ENCODE measurements at regions not wholly inside any gene's neighbourhood (a gene's known extent, or its start where the extent isn't known, plus 50 kb on each side); places are given as distances from the start of the nearest gene placed in this dataset.

DNA sequence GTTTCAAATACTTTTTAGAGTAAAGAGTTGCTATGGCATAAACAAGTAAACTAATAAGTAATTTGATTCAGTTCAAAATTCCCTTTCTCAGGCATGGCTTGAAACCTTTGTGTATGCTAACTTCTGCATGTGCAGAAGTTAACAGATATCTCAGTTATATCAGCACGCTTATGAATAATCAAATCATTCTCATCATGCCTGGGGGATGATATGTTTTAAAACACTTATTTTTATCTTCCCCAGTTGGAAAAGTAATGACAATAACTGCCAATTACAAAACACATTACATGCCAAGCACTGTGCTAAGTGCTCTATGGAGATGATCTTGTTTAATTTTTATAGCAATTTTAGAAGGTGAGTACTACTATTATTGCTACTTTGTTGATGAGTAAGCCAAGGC, 146.4 kb downstream of the YIPF5 start:
- no peak for DNase-seq (ENCODE audit: low read depth, low spot score)
- no peaks in the 10 kb centered on the region for H3K4me1 ChIP-seq (ENCODE audit: insufficient read depth, insufficient read length)

DNA sequence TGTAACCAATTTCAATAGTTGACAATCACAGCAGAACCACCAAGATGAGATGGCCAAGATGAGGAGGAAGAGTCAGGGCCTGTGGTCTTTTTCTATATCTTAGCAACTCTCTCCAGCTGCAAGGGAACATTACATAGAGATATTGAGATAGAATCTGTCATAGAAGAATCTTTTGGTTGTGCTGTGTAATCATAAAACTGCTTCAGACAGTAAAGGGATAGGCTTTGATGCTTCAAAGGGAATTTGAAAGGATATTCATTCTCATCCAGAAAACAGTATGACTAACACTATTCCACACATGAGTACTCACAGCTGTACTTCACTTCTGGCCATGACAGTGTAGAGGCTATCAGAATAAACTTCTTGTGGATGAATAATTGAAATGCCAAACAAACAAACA, 145.9 kb downstream of the YIPF5 start:
- Histone ChIP-seq H3K9me3 (ENCODE audit: insufficient read depth, low read length) (no peaks in the 10 kb centered on the region), H3K4me3 (ENCODE audit: insufficient read length, low read depth) (no peak overlapping the region), H3K27me3 (ENCODE audit: insufficient read depth, insufficient read length) (no peaks in the 10 kb centered on the region), H3K9ac (ENCODE audit: insufficient read length, low read depth) (no peak overlapping the region), H3K4me1 (ENCODE audit: insufficient read depth, insufficient read length) (no peaks in the 10 kb centered on the region), H3K36me3 (ENCODE audit: insufficient read depth, insufficient read length, low read length) (no peaks in the 10 kb centered on the region)
- no peak for DNase-seq (ENCODE audit: low read depth, low spot score)
- TF ChIP-seq ZNF274 (IDR thresholded peaks at IDR 0.05; ENCODE audit: low read depth, low read length), result no peak

More for the DNA sequence above, 146.4 kb downstream of the YIPF5 start:
- no peak for TF ChIP-seq SUZ12 (IDR thresholded peaks at IDR 0.05; ENCODE audit: extremely low read depth, insufficient read depth, insufficient read length)
- no peak for TF ChIP-seq ZNF274 (IDR thresholded peaks at IDR 0.05; ENCODE audit: low read depth, low read length)
- no peak for TF ChIP-seq YY1 (IDR thresholded peaks at IDR 0.05; ENCODE audit: insufficient read depth, insufficient read length)
- Histone ChIP-seq H3K9ac (ENCODE audit: insufficient read length, low read depth) (no peak overlapping the region), H3K4me3 (ENCODE audit: insufficient read length, low read depth) (no peak overlapping the region), H3K9me3 (ENCODE audit: insufficient read depth, low read length) (no peaks in the 10 kb centered on the region), H3K27me3 (ENCODE audit: insufficient read depth, insufficient read length) (no peaks in the 10 kb centered on the region), H3K36me3 (ENCODE audit: insufficient read depth, insufficient read length, low read length) (no peaks in the 10 kb centered on the region)

DNA sequence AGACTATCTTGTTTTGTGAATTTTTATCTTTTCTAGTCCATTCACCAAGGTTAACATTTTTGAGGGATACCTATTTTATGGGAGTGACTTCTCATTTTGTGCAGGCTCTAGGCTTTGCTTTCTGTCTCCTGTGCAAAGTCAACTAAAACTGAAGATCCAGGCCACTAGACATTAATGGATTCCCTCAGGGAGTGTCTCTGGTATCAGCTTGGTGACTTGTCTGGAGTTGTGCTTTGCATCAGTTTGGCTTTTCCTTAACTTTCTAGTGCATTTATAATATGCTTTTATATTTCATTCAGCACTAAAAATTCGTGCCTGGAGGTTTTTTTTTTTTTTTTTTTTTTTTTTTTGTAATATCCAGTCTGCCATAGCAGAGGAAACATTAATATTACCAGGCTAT, 144.2 kb downstream of the YIPF5 start:
- no peak for DNase-seq (ENCODE audit: low read depth, low spot score)
- no peaks in the 10 kb centered on the region for H3K36me3 ChIP-seq (ENCODE audit: insufficient read depth, insufficient read length, low read length)
- no peaks in the 10 kb centered on the region for H3K9me3 ChIP-seq (ENCODE audit: insufficient read depth, low read length)
- no peak overlapping the region for H3K9ac ChIP-seq (ENCODE audit: insufficient read length, low read depth)
- TF ChIP-seq SUZ12 (IDR thresholded peaks at IDR 0.05; ENCODE audit: extremely low read depth, insufficient read depth, insufficient read length), result no peak
- TF ChIP-seq YY1 (IDR thresholded peaks at IDR 0.05; ENCODE audit: insufficient read depth, insufficient read length), result no peak
- TF ChIP-seq ZNF274 (IDR thresholded peaks at IDR 0.05; ENCODE audit: low read depth, low read length), result no peak
- no peak overlapping the region for H3K4me3 ChIP-seq (ENCODE audit: insufficient read length, low read depth)
- H3K4me1 ChIP-seq (ENCODE audit: insufficient read depth, insufficient read length), result no peaks in the 10 kb centered on the region
- no peaks in the 10 kb centered on the region for H3K27me3 ChIP-seq (ENCODE audit: insufficient read depth, insufficient read length)

DNA sequence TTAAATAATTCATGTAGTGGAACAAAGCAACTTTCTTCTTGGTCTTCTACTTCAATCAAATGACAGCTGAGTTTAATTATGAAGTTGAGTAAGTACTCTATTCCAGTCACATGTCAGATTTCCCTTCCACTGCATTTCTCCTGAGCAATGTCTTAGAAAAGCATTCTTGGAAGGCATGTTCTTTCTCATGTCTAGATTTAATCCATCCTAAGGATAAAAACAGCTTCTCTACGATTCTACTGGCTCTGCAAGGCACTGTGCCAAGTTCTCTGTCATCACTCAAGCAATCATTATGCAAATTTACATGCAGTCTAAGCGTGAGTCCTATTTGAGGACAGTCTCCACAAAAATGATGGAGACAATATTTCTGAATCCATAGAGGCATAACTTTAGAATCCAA, 142.4 kb downstream of the YIPF5 start:
- Histone ChIP-seq H3K27me3 (ENCODE audit: insufficient read depth, insufficient read length) (no peaks in the 10 kb centered on the region), H3K4me3 (ENCODE audit: insufficient read length, low read depth) (no peak overlapping the region), H3K4me1 (ENCODE audit: insufficient read depth, insufficient read length) (no peaks in the 10 kb centered on the region), H3K9ac (ENCODE audit: insufficient read length, low read depth) (no peak overlapping the region), H3K9me3 (ENCODE audit: insufficient read depth, low read length) (no peaks in the 10 kb centered on the region), H3K36me3 (ENCODE audit: insufficient read depth, insufficient read length, low read length) (no peaks in the 10 kb centered on the region)
- DNase-seq (ENCODE audit: low read depth, low spot score), result no peak
- TF ChIP-seq YY1 (IDR thresholded peaks at IDR 0.05; ENCODE audit: insufficient read depth, insufficient read length) (no peak), SUZ12 (IDR thresholded peaks at IDR 0.05; ENCODE audit: extremely low read depth, insufficient read depth, insufficient read length) (no peak), ZNF274 (IDR thresholded peaks at IDR 0.05; ENCODE audit: low read depth, low read length) (no peak)

DNA sequence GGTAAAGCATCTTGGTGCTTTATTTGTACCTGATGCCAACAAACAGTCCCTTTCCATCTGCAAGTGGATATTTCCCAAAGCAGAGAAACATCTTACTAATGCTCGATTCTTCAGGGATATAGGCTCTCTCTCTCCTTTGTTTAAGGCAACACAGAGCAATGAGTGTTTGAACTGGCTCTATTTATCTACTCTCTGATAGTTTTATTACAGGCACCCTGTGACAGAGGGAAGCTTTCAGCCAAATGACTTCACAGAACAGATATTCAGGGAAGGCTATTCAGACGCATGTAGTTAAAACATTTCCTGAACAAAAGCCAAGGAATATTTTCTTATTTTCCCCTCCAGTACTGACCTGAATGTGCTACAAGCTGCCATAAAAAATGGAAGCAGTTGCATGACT, 141.8 kb downstream of the YIPF5 start:
- TF ChIP-seq ZNF274 (IDR thresholded peaks at IDR 0.05; ENCODE audit: low read depth, low read length) (no peak), YY1 (IDR thresholded peaks at IDR 0.05; ENCODE audit: insufficient read depth, insufficient read length) (no peak), SUZ12 (IDR thresholded peaks at IDR 0.05; ENCODE audit: extremely low read depth, insufficient read depth, insufficient read length) (no peak)
- Histone ChIP-seq H3K36me3 (ENCODE audit: insufficient read depth, insufficient read length, low read length) (no peaks in the 10 kb centered on the region), H3K9me3 (ENCODE audit: insufficient read depth, low read length) (no peaks in the 10 kb centered on the region), H3K4me3 (ENCODE audit: insufficient read length, low read depth) (no peak overlapping the region), H3K9ac (ENCODE audit: insufficient read length, low read depth) (no peak overlapping the region), H3K4me1 (ENCODE audit: insufficient read depth, insufficient read length) (no peaks in the 10 kb centered on the region), H3K27me3 (ENCODE audit: insufficient read depth, insufficient read length) (no peaks in the 10 kb centered on the region)
- no peak for DNase-seq (ENCODE audit: low read depth, low spot score)

DNA sequence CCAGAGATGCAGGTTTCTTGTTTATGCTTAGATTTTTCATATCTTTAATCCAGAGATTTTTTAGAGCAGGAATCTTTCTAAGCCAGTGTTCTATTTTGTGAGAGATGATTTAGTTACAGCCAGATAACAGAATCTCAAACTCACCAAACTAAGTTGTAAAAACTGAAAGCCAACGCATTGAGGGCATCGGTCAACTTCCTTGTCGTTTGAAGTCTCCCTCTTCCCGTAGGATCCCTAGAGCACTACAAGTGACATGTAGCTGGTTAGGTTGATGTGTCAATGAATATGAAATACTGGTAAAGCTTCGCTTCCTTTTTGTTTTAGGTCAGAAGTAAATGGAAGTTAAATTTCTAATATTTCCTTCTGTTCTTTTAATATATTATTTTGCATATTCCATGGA, 139.6 kb downstream of the YIPF5 start:
- H3K4me3 ChIP-seq (ENCODE audit: insufficient read length, low read depth), result no peak overlapping the region
- no peak for TF ChIP-seq ZNF274 (IDR thresholded peaks at IDR 0.05; ENCODE audit: low read depth, low read length)
- TF ChIP-seq SUZ12 (IDR thresholded peaks at IDR 0.05; ENCODE audit: extremely low read depth, insufficient read depth, insufficient read length), result no peak
- TF ChIP-seq YY1 (IDR thresholded peaks at IDR 0.05; ENCODE audit: insufficient read depth, insufficient read length), result no peak
- no peak overlapping the region for H3K9ac ChIP-seq (ENCODE audit: insufficient read length, low read depth)
- DNase-seq (ENCODE audit: low read depth, low spot score), result no peak
- H3K27me3 ChIP-seq (ENCODE audit: insufficient read depth, insufficient read length), result no peaks in the 10 kb centered on the region
- H3K36me3 ChIP-seq (ENCODE audit: insufficient read depth, insufficient read length, low read length), result no peaks in the 10 kb centered on the region
- no peaks in the 10 kb centered on the region for H3K9me3 ChIP-seq (ENCODE audit: insufficient read depth, low read length)
- H3K4me1 ChIP-seq (ENCODE audit: insufficient read depth, insufficient read length), result no peaks in the 10 kb centered on the region

DNA sequence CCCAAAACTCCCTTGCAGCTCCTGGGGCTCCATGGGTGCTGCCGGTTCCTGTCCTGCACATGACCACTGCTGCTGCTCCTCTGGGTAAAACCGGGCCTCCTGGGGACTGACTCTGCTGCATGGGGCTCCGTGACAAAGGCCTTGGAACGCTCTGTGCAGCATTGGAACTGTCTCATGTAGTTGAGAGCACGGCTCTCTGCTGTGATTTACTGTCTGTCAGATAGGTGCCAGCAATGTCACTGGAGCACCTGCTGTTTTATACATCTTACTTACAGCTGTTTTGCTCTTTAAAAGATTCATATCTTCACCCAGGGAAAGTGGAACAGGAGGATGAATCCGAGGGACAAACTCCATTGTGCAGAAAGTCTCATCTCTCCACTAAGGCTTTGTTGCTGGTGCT, 138.1 kb downstream of the YIPF5 start:
- H3K4me1 ChIP-seq (ENCODE audit: insufficient read depth, insufficient read length), result no peaks in the 10 kb centered on the region

DNA sequence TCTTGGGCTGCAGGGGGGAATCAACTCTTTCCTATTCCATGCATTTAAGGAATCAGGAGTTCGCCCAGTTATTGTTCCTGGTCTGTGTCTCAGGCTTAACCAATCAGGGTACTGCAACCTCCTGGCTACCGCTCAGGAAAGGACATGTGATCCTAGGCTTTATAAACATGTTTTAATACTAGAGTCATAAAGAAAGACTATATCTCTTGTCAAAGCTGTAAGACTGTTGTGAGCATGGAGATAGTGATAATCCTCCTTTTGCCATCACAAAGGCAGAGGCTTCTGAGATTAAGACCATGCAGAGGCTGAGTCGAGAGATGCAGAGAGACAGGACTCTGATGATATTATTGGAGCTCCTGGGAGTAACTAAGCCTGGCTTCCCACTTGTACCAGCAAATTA, 137.0 kb downstream of the YIPF5 start:
- no peak overlapping the region for H3K9ac ChIP-seq (ENCODE audit: insufficient read length, low read depth)
- H3K27me3 ChIP-seq (ENCODE audit: insufficient read depth, insufficient read length), result no peaks in the 10 kb centered on the region
- no peaks in the 10 kb centered on the region for H3K9me3 ChIP-seq (ENCODE audit: insufficient read depth, low read length)
- DNase-seq (ENCODE audit: low read depth, low spot score), result no peak
- H3K36me3 ChIP-seq (ENCODE audit: insufficient read depth, insufficient read length, low read length), result no peaks in the 10 kb centered on the region
- H3K4me3 ChIP-seq (ENCODE audit: insufficient read length, low read depth), result no peak overlapping the region
- TF ChIP-seq SUZ12 (IDR thresholded peaks at IDR 0.05; ENCODE audit: extremely low read depth, insufficient read depth, insufficient read length), result no peak
- no peak for TF ChIP-seq YY1 (IDR thresholded peaks at IDR 0.05; ENCODE audit: insufficient read depth, insufficient read length)
- TF ChIP-seq ZNF274 (IDR thresholded peaks at IDR 0.05; ENCODE audit: low read depth, low read length), result no peak
- no peaks in the 10 kb centered on the region for H3K4me1 ChIP-seq (ENCODE audit: insufficient read depth, insufficient read length)

More for the DNA sequence above, 138.1 kb downstream of the YIPF5 start:
- Histone ChIP-seq H3K27me3 (ENCODE audit: insufficient read depth, insufficient read length) (no peaks in the 10 kb centered on the region), H3K9me3 (ENCODE audit: insufficient read depth, low read length) (no peaks in the 10 kb centered on the region), H3K4me3 (ENCODE audit: insufficient read length, low read depth) (no peak overlapping the region), H3K9ac (ENCODE audit: insufficient read length, low read depth) (no peak overlapping the region), H3K36me3 (ENCODE audit: insufficient read depth, insufficient read length, low read length) (no peaks in the 10 kb centered on the region)
- TF ChIP-seq ZNF274 (IDR thresholded peaks at IDR 0.05; ENCODE audit: low read depth, low read length) (no peak), YY1 (IDR thresholded peaks at IDR 0.05; ENCODE audit: insufficient read depth, insufficient read length) (no peak), SUZ12 (IDR thresholded peaks at IDR 0.05; ENCODE audit: extremely low read depth, insufficient read depth, insufficient read length) (no peak)
- DNase-seq (ENCODE audit: low read depth, low spot score), result no peak
